Effector memory CD8-positive, alpha-beta T cell (primary cell): ENCODE measurements at regions not wholly inside any gene's neighbourhood (a gene's known extent, or its start where the extent isn't known, plus 50 kb on each side); places are given as distances from the start of the nearest gene placed in this dataset.
"Not testable (repeated sequence)": the region's sequence is repeated elsewhere in the genome, so short reads cannot be mapped to it uniquely, and the experiment has no call there.

ENCODE experiments used
- ATAC-seq: fragments of 150-1000 bp; cut with Tn5 transposase; replicated peaks from 2 replicates; pipeline ENCODE4 v1.10.0; 2021; ENCODE audit warnings: mild to moderate bottlenecking, moderate library complexity
- DNase-seq, 3 experiments: peaks; one replicate each; pipeline ENCODE4 v3.0.0; 2021
- H3K27ac Mint-ChIP-seq, 2 donors: one replicate each; pipeline ENCODE4 v1.8.0; 2022; ENCODE audit warnings: mild to moderate bottlenecking in 2 of 2, mixed read lengths in 2 of 2, moderate library complexity in 2 of 2
- H3K27me3 Mint-ChIP-seq, 2 donors: one replicate each; pipeline ENCODE4 v1.8.0; 2022; ENCODE audit warnings: mixed read lengths in 2 of 2
- H3K36me3 Mint-ChIP-seq: one replicate; pipeline ENCODE4 v1.8.0; 2022; ENCODE audit warnings: mild to moderate bottlenecking, moderate library complexity, mixed read lengths; ENCODE audit not compliant: insufficient read depth
- H3K4me1 Mint-ChIP-seq, 2 donors: one replicate each; pipeline ENCODE4 v1.8.0; 2022; ENCODE audit warnings: low read depth in 2 of 2, mixed read lengths in 2 of 2
- H3K4me3 Mint-ChIP-seq, 2 donors: one replicate each; pipeline ENCODE4 v1.8.0; 2022; ENCODE audit warnings: mild to moderate bottlenecking in 2 of 2, mixed read lengths in 2 of 2, moderate library complexity in 2 of 2
- H3K9me3 Mint-ChIP-seq, 2 donors: one replicate each; pipeline ENCODE4 v1.8.0; 2022; ENCODE audit warnings: mixed read lengths in 2 of 2

DNA sequence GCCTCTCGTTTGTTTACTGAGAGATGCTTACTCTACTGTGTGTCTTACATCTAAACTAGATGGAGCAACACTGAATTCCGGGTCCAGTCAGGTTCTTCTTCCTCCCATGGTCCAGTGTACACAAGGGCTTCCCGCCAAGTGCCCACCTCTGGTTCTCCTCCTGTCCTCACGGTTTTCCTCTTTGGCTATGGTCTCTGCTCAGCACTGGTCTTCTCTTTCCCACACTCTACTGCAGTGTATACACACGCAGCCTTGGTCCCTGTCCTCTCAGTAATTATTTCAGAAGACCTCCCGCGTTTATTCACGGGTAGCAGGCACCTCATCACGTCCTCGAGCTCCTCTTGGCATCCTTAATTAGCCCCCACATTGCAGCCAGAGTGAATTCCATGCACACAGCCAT lies 91.4 kb upstream of the PABPC3 start:
- H3K36me3 Mint-ChIP-seq, H3K4me1 Mint-ChIP-seq, H3K4me3 Mint-ChIP-seq, ATAC-seq, H3K9me3 Mint-ChIP-seq, DNase-seq, H3K27ac Mint-ChIP-seq: not testable (repeated sequence)
- peaks cover 61 to 79% of the 10 kb centered on the region in 2 donors for H3K27me3 Mint-ChIP-seq

- H3K9me3 Mint-ChIP-seq, H3K4me1 Mint-ChIP-seq, H3K36me3 Mint-ChIP-seq, H3K4me3 Mint-ChIP-seq, H3K27ac Mint-ChIP-seq, DNase-seq: not testable (repeated sequence)
- ATAC-seq, result peak; percentile 58
- H3K27me3 Mint-ChIP-seq, result peaks cover 60 to 76% of the 10 kb centered on the region in 2 donors
Observed at GRCh38 chr13:25005050-25005497, 90.9 kb upstream of the PABPC3 start.

DNA sequence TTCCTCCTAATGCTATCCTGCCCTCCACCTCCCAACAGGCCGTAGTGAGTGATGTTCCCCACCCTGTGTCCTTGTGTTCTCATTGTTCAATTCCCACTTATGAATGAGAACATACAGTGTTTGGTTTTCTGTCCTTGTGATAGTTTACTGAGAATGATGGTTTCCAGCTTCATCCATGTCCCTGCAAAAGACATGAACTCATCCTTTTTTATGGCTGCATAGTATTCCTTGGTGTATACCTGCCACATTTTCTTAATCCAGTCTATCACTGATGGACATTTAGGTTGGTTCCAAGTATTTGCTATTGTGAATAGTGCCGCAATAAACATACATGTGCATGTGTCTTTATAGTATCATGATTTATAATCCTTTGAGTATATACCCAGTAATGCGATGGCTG lies 88.5 kb upstream of the PABPC3 start:
- H3K36me3 Mint-ChIP-seq, ATAC-seq, DNase-seq, H3K4me1 Mint-ChIP-seq, H3K4me3 Mint-ChIP-seq, H3K9me3 Mint-ChIP-seq, H3K27ac Mint-ChIP-seq: not testable (repeated sequence)
- H3K27me3 Mint-ChIP-seq, result peaks cover 67 to 75% of the 10 kb centered on the region in 2 donors

- H3K27me3 Mint-ChIP-seq, result peaks cover 55 to 71% of the 10 kb centered on the region in 2 donors
- H3K4me3 Mint-ChIP-seq, H3K27ac Mint-ChIP-seq, H3K9me3 Mint-ChIP-seq, H3K4me1 Mint-ChIP-seq, H3K36me3 Mint-ChIP-seq, DNase-seq, ATAC-seq: not testable (repeated sequence)
Observed at GRCh38 chr13:25014398-25014973, 81.5 kb upstream of the PABPC3 start.

GRCh38 chr13:25017176-25017575 lies 78.8 kb upstream of the PABPC3 start:
- H3K27me3 Mint-ChIP-seq, result peaks cover 53 to 73% of the 10 kb centered on the region in 2 donors
- not testable (repeated sequence) for H3K27ac Mint-ChIP-seq, DNase-seq, ATAC-seq, H3K9me3 Mint-ChIP-seq, H3K4me1 Mint-ChIP-seq, H3K36me3 Mint-ChIP-seq
- H3K4me3 Mint-ChIP-seq, result peak overlapping the region; percentile 56 to 69

GRCh38 chr13:25017808-25018728 lies 77.9 kb upstream of the PABPC3 start:
- not testable (repeated sequence) for H3K9me3 Mint-ChIP-seq, H3K4me1 Mint-ChIP-seq, H3K36me3 Mint-ChIP-seq, H3K27ac Mint-ChIP-seq
- Mint-ChIP-seq H3K27me3 (peaks cover 51 to 65% of the 10 kb centered on the region in 2 donors), H3K4me3 (peak overlapping the region; percentile 56 to 69)
- DNase-seq (peak in 1 of 3 experiments; percentile 8), ATAC-seq (peak; percentile 58)

DNA sequence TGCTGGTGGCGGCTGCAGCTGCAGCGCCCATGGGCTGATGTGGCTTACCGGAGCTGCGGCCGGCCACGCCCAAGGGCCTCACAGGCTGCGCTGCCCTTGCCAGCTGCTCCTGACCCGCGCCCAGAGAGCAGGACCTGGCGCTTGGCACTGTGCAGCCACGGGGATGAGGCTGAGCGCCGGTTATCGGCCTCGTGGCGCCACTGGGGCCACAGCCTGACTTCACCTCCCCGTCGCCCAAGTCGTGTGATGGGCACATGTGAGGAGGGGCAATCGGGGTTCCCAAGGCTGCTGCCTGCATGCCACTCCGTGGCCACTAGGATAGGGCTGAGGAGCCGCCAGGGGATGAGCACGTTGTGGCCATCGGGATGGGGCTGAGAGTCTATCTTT lies 77.2 kb upstream of the PABPC3 start:
- Mint-ChIP-seq H3K4me1 (peaks cover 3 to 8% of the 10 kb centered on the region in 2 donors), H3K4me3 (peak overlapping the region in 1 of 2 donors; percentile 56), H3K27ac (no peak overlapping the region), H3K9me3 (no peaks in the 10 kb centered on the region), H3K27me3 (peaks cover 52 to 63% of the 10 kb centered on the region in 2 donors), H3K36me3 (no peaks in the 10 kb centered on the region)
- no peak for ATAC-seq
- no peak for DNase-seq

GRCh38 chr13:25019741-25020140 lies 76.2 kb upstream of the PABPC3 start:
- DNase-seq, ATAC-seq, H3K4me3 Mint-ChIP-seq, H3K9me3 Mint-ChIP-seq, H3K4me1 Mint-ChIP-seq, H3K36me3 Mint-ChIP-seq, H3K27ac Mint-ChIP-seq: not testable (repeated sequence)
- H3K27me3 Mint-ChIP-seq, result peaks cover 53 to 68% of the 10 kb centered on the region in 2 donors

DNA sequence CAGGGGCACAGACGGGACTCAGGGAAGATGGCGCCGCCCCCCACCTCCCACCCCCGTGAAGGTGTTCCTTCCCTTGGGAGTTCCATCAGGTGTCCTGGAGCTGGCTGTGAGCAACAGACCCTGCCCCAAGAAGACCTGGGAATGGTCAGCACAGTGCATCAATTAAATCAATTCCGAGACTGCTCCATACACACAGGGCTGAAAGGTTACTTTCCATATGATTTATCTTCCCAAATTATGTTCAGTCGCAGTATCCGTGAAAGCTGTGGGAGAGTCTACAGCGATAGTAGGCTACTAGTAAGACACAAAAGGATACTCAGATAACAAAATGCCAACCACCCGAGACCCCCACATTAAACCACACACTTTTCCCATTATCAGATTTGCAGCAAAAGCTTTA lies 71.8 kb upstream of the PABPC3 start:
- Mint-ChIP-seq H3K4me3 (no peak overlapping the region), H3K27ac (no peak overlapping the region), H3K36me3 (no peaks in the 10 kb centered on the region), H3K4me1 (no peaks in the 10 kb centered on the region), H3K27me3 (peaks cover 53 to 60% of the 10 kb centered on the region in 2 donors), H3K9me3 (no peaks in the 10 kb centered on the region)
- no peak for DNase-seq
- no peak for ATAC-seq

- Mint-ChIP-seq H3K27me3 (peaks cover 57 to 66% of the 10 kb centered on the region in 2 donors), H3K27ac (no peak overlapping the region), H3K4me1 (peaks cover 0 to 1% of the 10 kb centered on the region in 2 donors), H3K4me3 (no peak overlapping the region), H3K36me3 (no peaks in the 10 kb centered on the region), H3K9me3 (no peaks in the 10 kb centered on the region)
- DNase-seq, result no peak
- no peak for ATAC-seq
Observed at GRCh38 chr13:25032160-25032559, 63.8 kb upstream of the PABPC3 start.

- DNase-seq (no peak), ATAC-seq (no peak)
- Mint-ChIP-seq H3K36me3 (no peaks in the 10 kb centered on the region), H3K9me3 (no peaks in the 10 kb centered on the region), H3K27me3 (peaks cover 67 to 86% of the 10 kb centered on the region in 2 donors), H3K27ac (no peak overlapping the region), H3K4me1 (peaks cover 0 to 4% of the 10 kb centered on the region in 2 donors), H3K4me3 (no peak overlapping the region)
Observed at GRCh38 chr13:25034173-25034572, 61.8 kb upstream of the PABPC3 start.

DNA sequence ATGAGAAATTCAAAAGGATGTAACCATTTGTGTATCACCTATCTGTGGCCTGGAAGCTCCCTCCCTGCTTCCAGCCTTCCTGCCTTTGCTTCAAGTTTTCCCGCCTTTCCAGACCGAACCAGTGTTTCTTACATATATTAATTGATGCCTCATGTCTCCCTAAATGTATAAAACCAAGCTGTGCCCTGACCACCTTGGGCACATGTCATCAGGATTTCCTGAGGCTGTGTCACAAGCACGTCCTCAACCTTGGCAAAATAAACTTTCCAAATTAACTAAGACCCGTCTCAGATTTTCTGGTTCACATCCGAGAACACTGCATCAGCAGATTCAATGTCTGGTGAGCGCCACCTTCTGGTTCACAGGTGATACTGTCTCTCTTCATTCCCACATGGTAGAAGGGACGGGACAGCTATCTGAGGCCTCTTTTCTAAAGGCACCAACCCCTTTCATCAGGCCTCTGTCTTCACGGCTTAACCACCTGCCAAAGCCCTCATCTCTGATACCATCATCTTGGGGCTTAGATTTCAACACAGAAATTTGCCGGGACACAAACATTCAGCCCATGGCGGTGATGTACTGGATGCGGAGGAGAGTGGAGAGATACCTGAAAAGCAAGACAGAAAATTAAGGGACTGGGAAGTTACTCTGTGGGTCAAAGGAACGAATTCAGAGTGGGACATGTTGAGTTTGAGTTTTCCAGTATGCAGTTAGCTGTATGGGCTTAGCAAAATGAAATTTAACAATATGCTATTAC lies 58.7 kb upstream of the PABPC3 start:
- Mint-ChIP-seq H3K27ac (no peak overlapping the region), H3K4me3 (no peak overlapping the region), H3K36me3 (no peaks in the 10 kb centered on the region), H3K9me3 (no peaks in the 10 kb centered on the region), H3K27me3 (peaks cover 63 to 78% of the 10 kb centered on the region in 2 donors), H3K4me1 (peaks cover 0 to 4% of the 10 kb centered on the region in 2 donors)
- DNase-seq, result peak; percentile 16 to 18 (median 18)
- ATAC-seq, result peak; percentile 50

DNA sequence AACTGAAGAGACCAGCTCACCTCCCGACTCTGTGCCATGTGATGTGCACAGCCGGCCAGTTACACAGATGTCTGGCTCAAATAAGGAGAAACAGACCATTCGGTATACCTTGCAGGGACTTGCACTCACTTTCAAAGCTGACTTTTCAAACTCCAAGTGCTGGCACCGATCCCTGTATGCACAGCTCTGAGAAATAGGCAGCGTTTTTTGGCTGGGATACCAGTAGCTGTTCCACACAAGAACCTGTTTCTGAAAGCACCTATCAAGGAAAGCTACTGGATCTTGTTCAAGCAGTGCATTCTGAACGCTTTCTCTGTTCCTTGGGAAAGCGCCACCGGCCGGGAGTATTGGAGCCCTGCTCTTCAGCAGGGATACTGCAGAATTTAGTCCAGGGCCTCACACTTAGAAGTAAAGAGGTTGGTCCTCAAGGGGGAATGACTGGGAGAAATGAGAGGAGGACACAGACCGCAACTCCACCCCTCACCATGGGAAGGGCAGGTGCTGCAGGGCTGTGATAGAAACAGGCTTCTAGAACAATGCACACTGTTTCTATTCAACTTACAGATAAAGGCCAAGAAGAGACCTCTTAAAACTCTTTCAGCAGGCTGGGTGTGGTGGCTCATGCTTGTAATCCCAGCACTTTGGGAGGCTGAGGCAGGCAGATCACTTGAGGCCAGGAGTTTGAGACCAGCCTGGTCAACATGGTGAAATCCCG lies 53.6 kb upstream of the PABPC3 start:
- Mint-ChIP-seq H3K36me3 (no peaks in the 10 kb centered on the region), H3K27me3 (peaks cover 62 to 82% of the 10 kb centered on the region in 2 donors), H3K27ac (no peak overlapping the region), H3K4me3 (no peak overlapping the region), H3K4me1 (peaks cover 0 to under 1% of the 10 kb centered on the region in 2 donors), H3K9me3 (no peaks in the 10 kb centered on the region)
- no peak for DNase-seq
- ATAC-seq, result no peak
